Panc1 (cell line): ENCODE measurements at regions not wholly inside any gene's neighbourhood (a gene's known extent, or its start where the extent isn't known, plus 50 kb on each side); places are given as distances from the start of the nearest gene placed in this dataset.

Experiments used
- ATAC-seq: fragments of 200-7000 bp; cut with Tn5 transposase; 2 replicates; pipeline ENCODE4 v1.9.1; 2020; ENCODE audit warnings: mild to moderate bottlenecking, moderate library complexity
- BruUV-seq: library from RNA; stranded (reverse); fragments of 400-500 nt; replicated peaks from 2 replicates; lab custom pipeline; 2021; lab: Mats Ljungman, UMichigan
- CTCF ChIA-PET: fragments of 300-600 bp; sonication (Branson Sonifier 250); formaldehyde crosslinking; loops from one replicate; lab custom pipeline; 2022; ENCODE audit warnings: antibody characterized with exemption; lab: Charles Lee
- POLR2A ChIA-PET: fragments of 300-600 bp; sonication (Branson Sonifier 250); formaldehyde crosslinking; loops from one replicate; lab custom pipeline; 2022; ENCODE audit warnings: antibody characterized with exemption; lab: Charles Lee
- DNase-seq: peaks from one replicate; pipeline ENCODE4 v3.0.0-alpha.2; 2010; ENCODE audit warnings: low read depth, low spot score
- H3K27ac ChIP-seq: 2 replicates; pipeline ENCODE4 v1.5.1; 2011; ENCODE audit warnings: mild to moderate bottlenecking, low read length, inconsistent platforms
- H3K27me3 ChIP-seq: fragments of 200-500 bp; sonication (Bioruptor generic); 2 replicates; pipeline ENCODE4 v1.6.0; 2014; ENCODE audit warnings: low read length, inconsistent platforms; ENCODE audit not compliant: control insufficient read depth, insufficient read depth
- H3K36me3 ChIP-seq: fragments of 200-500 bp; sonication (Bioruptor generic); 2 replicates; pipeline ENCODE4 v1.5.1; 2014; ENCODE audit warnings: inconsistent platforms, mild to moderate bottlenecking, low read length, moderate library complexity; ENCODE audit not compliant: control insufficient read depth, insufficient read depth
- H3K4me1 ChIP-seq: 2 replicates; pipeline ENCODE4 v1.5.1; 2011; ENCODE audit warnings: inconsistent platforms, mild to moderate bottlenecking, low read length, moderate library complexity; ENCODE audit not compliant: control insufficient read depth, insufficient read depth
- H3K4me3 ChIP-seq, 2 experiments: 2 replicates each; pipeline ENCODE4 v1.5.1; 2011 to 2012; ENCODE audit warnings: low read depth in 2 of 2, low read length in 2 of 2, mild to moderate bottlenecking in 2 of 2, inconsistent platforms in 1 of 2, moderate library complexity in 1 of 2
- H3K9me3 ChIP-seq: fragments of 200-500 bp; sonication (Bioruptor generic); 2 replicates; pipeline ENCODE4 v1.5.1; 2014; ENCODE audit warnings: low read depth, mild to moderate bottlenecking, inconsistent platforms, low read length, moderate library complexity; ENCODE audit not compliant: control insufficient read depth, insufficient read depth
- CTCF ChIP-seq: fragments of 450-650 bp; IDR thresholded peaks from 2 replicates; pipeline ENCODE4 v1.5.1; 2017; ENCODE audit warnings: mild to moderate bottlenecking
- POLR2AphosphoS5 ChIP-seq: IDR thresholded peaks from 2 replicates; pipeline ENCODE4 v1.6.1; 2012; ENCODE audit warnings: mild to moderate bottlenecking, low read depth, low read length, moderate library complexity
- REST ChIP-seq, 2 experiments: IDR thresholded peaks; 2 replicates each; pipeline ENCODE4 v1.6.1; 2011 to 2012; ENCODE audit warnings: low read depth in 2 of 2, control low read depth in 1 of 2, low read length in 1 of 2, mild to moderate bottlenecking in 1 of 2, moderate library complexity in 1 of 2; ENCODE audit not compliant: insufficient read depth in 1 of 2
- SIN3A ChIP-seq: IDR thresholded peaks from 2 replicates; pipeline ENCODE4 v1.6.1; 2012; ENCODE audit warnings: low read depth, mild to moderate bottlenecking, low read length, moderate library complexity, borderline replicate concordance; ENCODE audit not compliant: insufficient read depth
- TCF7L2 ChIP-seq: IDR thresholded peaks from 2 replicates; pipeline ENCODE4 v1.6.1; 2011; ENCODE audit warnings: mild to moderate bottlenecking, low read depth, low read length, inconsistent platforms
- in situ Hi-C: cut with HindIII; loops from 2 replicates; pipeline ENCODE4 v1.10.0; 2016; ENCODE audit warnings: low sequenced_read_pairs, low pct_unique_long_range_greater_than_20kb
- intact Hi-C: fragments of 100-400 bp; cut with micrococcal nuclease; formaldehyde crosslinking; loops from one replicate; pipeline ENCODE4 v1.10.0; 2022; ENCODE audit not compliant: unreplicated experiment

GRCh38 chr5:74552101-74552500 lies 88.4 kb downstream of the ENC1 start:
- Histone ChIP-seq H3K27ac (no peak overlapping the region), H3K4me1 (no peaks in the 10 kb centered on the region), H3K27me3 (no peaks in the 10 kb centered on the region), H3K4me3 (no peak overlapping the region), H3K9me3 (no peaks in the 10 kb centered on the region), H3K36me3 (no peaks in the 10 kb centered on the region)
- intact Hi-C loops = no loop called here
- CTCF ChIA-PET = no interaction called here
- POLR2A ChIA-PET = no interaction called here
- ATAC-seq (no peak), DNase-seq (no peak)
- no TSS peak for BruUV-seq
- in situ Hi-C loops = no loop called here
- TF ChIP-seq SIN3A = no peak
- TF ChIP-seq POLR2AphosphoS5 = no peak
- TF ChIP-seq REST (IDR thresholded peaks at IDR 0.05; ENCODE audit: insufficient read depth in 1 of 2, low read depth in 2 of 2, low read length in 1 of 2) = no peak
- TF ChIP-seq TCF7L2 = no peak
- TF ChIP-seq CTCF = no peak

GRCh38 chr5:74550927-74551326 lies 89.6 kb downstream of the ENC1 start:
- POLR2A ChIA-PET = no interaction called here

More at GRCh38 chr5:74550927-74551326, 89.6 kb downstream of the ENC1 start:
- no peaks in the 10 kb centered on the region for H3K27me3 ChIP-seq
- H3K36me3 ChIP-seq = no peaks in the 10 kb centered on the region
- H3K9me3 ChIP-seq = no peaks in the 10 kb centered on the region
- H3K27ac ChIP-seq = no peak overlapping the region
- DNase-seq (no peak), ATAC-seq (no peak)
- CTCF ChIA-PET = no interaction called here
- intact Hi-C loops = no loop called here
- no peaks in the 10 kb centered on the region for H3K4me1 ChIP-seq
- no TSS peak for BruUV-seq
- in situ Hi-C loops = no loop called here
- no peak overlapping the region for H3K4me3 ChIP-seq
- TF ChIP-seq CTCF (no peak), SIN3A (no peak), REST (IDR thresholded peaks at IDR 0.05; ENCODE audit: insufficient read depth in 1 of 2, low read depth in 2 of 2, low read length in 1 of 2) (no peak), POLR2AphosphoS5 (no peak), TCF7L2 (no peak)
